ENCODE measurements at regions not wholly inside any gene's neighbourhood (a gene's known extent, or its start where the extent isn't known, plus 50 kb on each side); places are given as distances from the start of the nearest gene placed in this dataset. TPM values are rescaled to one million over a fixed set of nuclear protein-coding genes. Genes with fewer than 3 reads are reported as not detected.

Small RNA genes lying in the stretch of these regions (small RNA-seq; reads per million reads assigned to genes)
- not detected for gene RNU6-462P (ENCODE audit: low replicate concordance)

Measured in GM23338 (cell line).